Activated CD8-positive, alpha-beta memory T cell treated with anti-CD3 and anti-CD28 coated beads for 36 hours (primary cell): ENCODE measurements at regions not wholly inside any gene's neighbourhood (a gene's known extent, or its start where the extent isn't known, plus 50 kb on each side); places are given as distances from the start of the nearest gene placed in this dataset.

Source experiments
- CTCF ChIA-PET: fragments of 350-600 bp; sonication (Branson Sonifier 250); formaldehyde crosslinking; loops from one replicate; lab custom pipeline; 2021; ENCODE audit warnings: antibody characterized with exemption; lab: Charles Lee
- POLR2A ChIA-PET: fragments of 350-600 bp; sonication (Branson Sonifier 250); formaldehyde crosslinking; loops from one replicate; lab custom pipeline; 2021; ENCODE audit warnings: antibody characterized with exemption; lab: Charles Lee

DNA sequence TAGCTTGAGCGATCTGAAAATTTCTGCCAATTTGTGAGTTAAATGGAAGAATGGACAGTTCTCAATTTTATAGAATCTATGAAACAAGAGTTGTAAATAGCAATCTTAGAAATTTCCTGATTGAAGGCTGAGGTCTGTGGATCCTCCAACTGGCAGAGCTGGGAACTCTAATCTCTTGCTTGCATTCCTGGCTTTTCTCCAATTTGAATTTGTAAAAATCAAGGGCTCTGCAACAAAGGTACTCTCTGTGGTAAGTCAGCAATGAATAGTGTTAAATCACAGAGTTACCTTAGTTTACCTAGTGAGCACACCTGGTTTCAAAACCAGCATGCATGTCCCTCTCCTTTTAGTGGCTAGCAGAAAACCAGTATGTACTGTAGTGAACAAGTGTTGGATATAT lies 1070.5 kb downstream of the TDRD15 start:
- CTCF ChIA-PET: no interaction called here
- POLR2A ChIA-PET: no interaction called here

DNA sequence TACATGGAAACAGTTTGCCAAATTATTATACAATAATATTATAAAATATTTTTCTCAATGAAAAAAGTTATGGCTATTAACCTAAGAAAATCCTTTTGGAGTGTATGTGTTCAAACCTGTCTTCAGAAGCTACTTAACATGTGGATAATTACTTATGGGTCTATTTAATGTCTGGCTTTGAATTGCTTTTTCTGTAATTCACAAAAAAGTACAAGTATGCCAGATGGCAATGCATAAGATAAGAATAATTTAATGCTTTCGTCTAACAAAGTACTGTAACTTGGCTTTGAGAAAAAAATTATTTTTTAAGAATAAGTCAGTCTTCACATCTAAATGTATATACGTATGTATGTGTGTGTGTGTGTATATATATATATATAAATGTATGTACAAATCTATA lies 1073.0 kb downstream of the TDRD15 start:
- POLR2A ChIA-PET: no interaction called here
- CTCF ChIA-PET: no interaction called here

DNA sequence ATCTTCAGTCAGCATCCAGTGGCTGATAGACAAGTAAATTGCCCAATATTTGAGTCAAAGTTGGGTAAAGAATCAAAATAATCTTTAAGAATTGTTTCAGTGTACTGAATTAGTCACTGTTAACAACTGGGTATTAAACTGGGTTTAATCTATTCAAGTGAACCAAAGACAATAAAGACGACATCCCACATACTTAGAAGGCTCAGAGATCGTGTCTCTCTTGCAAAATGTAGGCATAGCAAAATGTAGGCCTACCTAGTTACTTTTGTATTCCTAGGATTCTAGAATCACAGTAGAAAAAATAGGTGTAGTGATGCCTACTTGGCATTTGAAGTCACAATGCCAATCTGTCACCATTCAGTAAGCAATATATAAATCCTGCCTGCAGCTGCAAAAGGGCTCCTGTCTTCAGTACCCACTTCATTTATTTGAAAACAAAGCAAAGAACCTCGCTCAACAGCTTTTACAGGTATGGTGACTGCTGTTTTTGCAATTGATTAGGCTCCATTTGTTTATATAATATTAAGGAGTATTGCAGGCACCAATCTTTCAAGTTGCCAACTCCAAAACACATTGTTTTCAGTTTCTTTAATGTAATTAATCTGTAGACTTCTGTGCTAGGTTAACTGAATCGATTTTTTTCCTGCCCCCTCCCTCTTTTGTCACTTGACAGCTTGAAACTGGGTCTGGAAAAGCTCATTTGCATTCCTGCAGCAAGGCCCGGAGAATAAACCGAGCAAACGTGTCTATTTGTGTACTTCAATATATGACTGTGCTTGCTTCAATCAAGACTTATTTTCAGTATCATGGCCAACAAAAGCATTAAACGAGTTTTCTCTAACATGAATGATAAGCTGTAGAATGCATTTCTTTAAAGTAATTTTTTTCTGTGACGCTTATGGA lies 1074.9 kb downstream of the TDRD15 start:
- ChIA-PET CTCF (no interaction called here), POLR2A (no interaction called here)

GRCh38 chr2:22199994-22200393 lies 1076.2 kb downstream of the TDRD15 start:
- ChIA-PET CTCF (no interaction called here), POLR2A (no interaction called here)

DNA sequence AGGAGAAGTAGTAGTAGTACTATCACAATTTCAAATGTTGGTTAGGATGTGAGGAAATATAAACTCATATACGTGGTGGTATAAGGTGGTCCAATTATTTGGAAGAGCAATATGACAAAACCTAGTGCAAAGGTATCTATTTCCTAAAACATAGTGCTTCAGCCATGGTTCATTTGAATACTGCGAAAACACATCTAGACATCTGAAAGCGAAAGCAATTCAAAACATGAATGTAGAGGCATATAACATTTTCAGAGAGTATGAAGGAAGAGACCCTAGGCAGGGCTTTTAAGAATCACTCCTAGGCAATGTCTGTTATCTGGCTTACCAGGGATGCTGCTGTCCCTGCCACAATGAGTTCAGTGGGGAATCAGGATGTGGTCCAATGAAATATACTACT lies 1085.8 kb downstream of the TDRD15 start:
- POLR2A ChIA-PET: no interaction called here
- CTCF ChIA-PET: no interaction called here

- ChIA-PET CTCF (no interaction called here), POLR2A (no interaction called here)
Measured at GRCh38 chr2:22213237-22213636, 1089.5 kb downstream of the TDRD15 start.

- ChIA-PET CTCF (no interaction called here), POLR2A (no interaction called here)
Measured at GRCh38 chr2:22215517-22215916, 1091.7 kb downstream of the TDRD15 start.

GRCh38 chr2:22217881-22218280 lies 1094.1 kb downstream of the TDRD15 start:
- CTCF ChIA-PET: no interaction called here
- POLR2A ChIA-PET: no interaction called here

DNA sequence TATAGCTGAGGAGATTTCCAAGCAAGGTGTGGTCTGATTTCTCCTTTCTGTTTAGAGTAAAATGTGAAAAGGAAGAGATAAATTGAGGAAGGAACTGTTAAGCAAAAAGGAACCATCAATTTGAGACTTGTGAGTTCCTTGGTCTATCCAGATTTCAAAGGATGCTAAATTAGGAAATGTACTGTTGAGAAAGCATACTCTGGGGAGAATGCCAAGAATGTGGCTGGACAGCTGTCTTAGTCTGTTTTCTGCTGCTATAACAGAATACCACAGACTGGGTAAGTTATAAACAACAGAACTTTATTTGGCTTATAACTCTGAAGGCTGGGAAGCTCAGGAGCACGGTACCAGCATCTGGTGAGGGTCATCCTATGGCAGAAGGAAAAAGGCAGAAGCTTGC lies 1097.2 kb downstream of the TDRD15 start:
- POLR2A ChIA-PET: no interaction called here
- CTCF ChIA-PET: no interaction called here

DNA sequence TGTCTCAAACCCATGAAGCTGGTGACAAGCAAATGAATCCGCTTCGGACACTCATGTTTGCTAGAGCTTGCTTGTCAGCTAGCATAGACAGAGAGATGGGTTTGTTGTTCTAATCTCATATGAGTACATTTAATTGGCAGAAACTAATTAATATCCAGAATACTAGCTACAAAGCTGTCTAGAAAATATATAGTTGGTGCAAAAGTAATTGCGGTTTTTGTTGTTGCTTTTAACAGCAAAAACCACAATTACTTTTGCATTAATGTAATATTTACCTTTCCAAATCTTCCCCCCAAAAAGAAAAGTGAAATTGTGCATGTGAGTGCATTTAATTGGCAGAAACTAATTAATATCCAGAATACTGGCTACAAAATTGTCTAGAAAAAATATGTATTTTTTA lies 1115.2 kb downstream of the TDRD15 start:
- POLR2A ChIA-PET: no interaction called here
- CTCF ChIA-PET: no interaction called here

DNA sequence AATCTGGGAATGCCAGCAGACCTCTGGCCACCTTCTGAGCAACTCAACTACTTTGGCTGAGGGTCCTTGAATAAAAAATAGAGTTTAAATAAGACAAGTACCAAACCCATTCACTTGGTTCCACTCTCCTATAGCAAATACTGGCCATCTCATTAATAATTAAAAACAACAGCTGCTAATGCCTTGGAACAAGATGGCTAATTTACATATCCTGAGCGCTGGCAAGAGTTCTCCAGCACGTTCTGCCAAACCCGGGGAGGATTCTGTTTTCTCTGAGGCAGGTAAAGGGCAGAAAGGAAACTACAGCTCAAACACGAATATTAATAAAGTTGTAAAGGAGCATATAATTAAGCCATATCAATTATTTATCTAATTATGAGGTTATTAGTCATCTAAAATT lies 1123.7 kb downstream of the TDRD15 start:
- POLR2A ChIA-PET: no interaction called here
- CTCF ChIA-PET: no interaction called here

DNA sequence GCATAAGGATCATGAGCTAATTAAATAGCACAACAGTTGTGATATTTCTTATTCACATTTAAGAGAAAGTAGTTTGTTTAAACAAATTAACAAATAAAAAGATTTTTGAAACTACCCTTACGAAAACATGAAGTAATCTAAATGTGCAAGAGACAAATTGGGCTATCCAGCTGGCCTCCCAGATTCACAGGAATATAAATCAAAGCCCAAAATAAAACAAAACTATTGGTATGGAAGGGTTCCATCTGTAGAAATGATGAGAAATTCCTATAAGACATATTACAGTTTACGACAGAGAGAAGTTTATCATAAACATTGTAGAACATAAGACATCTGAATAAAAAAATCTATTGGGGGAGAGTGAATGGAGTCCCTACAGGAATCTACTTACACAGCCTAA lies 1125.1 kb downstream of the TDRD15 start:
- ChIA-PET POLR2A (no interaction called here), CTCF (no interaction called here)

- ChIA-PET CTCF (no interaction called here), POLR2A (no interaction called here)
Measured at GRCh38 chr2:22253171-22253570, 1129.4 kb downstream of the TDRD15 start.

DNA sequence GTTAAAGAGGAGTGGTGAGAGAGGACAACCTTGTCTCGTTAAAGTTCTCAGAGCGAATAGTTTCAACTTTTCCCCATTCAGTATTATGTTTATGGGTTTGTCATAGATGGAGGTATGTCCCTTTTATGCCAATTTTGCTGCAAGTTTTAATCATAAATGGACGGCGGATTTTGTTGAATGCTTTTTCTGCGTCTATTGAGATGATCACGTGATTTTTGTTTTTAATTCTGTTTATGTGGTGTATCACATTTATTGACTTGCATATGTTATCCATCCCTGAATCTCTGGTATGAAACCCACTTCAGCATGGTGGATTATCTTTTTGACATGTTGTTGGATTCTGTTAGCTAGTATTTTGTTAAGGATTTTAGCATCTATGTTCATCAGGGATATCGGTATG lies 1123.8 kb upstream of the KLHL29 start:
- ChIA-PET POLR2A (no interaction called here), CTCF (no interaction called here)

GRCh38 chr2:22270341-22270740 lies 1114.6 kb upstream of the KLHL29 start:
- ChIA-PET CTCF (no interaction called here), POLR2A (no interaction called here)

GRCh38 chr2:22273853-22274252 lies 1111.1 kb upstream of the KLHL29 start:
- POLR2A ChIA-PET: no interaction called here

DNA sequence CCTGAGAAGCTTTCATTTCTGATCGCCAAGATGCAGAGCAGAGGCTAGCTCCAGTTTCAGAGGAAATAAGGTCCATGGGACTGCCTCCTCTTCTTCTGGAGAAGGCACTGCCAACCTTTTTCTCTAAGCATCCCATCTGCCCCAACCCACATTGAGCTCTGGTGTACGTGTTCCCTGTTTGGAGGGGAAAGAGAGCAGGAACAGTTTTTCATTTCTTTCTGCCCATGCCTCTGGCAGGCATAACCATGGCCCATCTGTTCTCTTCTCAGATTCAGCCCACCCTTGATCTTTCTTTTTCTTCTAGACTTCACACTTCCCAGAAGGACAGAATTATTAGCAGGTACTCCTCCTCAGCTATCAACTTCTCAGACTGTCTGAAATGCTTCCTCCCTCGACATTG lies 1110.3 kb upstream of the KLHL29 start:
- POLR2A ChIA-PET: no interaction called here
- CTCF ChIA-PET: no interaction called here

More at GRCh38 chr2:22273853-22274252, 1111.1 kb upstream of the KLHL29 start:
- CTCF ChIA-PET: no interaction called here

- ChIA-PET POLR2A (no interaction called here), CTCF (no interaction called here)
Measured at GRCh38 chr2:22276696-22277095, 1108.3 kb upstream of the KLHL29 start.

GRCh38 chr2:22279541-22279940 lies 1105.4 kb upstream of the KLHL29 start:
- POLR2A ChIA-PET: no interaction called here
- CTCF ChIA-PET: no interaction called here

DNA sequence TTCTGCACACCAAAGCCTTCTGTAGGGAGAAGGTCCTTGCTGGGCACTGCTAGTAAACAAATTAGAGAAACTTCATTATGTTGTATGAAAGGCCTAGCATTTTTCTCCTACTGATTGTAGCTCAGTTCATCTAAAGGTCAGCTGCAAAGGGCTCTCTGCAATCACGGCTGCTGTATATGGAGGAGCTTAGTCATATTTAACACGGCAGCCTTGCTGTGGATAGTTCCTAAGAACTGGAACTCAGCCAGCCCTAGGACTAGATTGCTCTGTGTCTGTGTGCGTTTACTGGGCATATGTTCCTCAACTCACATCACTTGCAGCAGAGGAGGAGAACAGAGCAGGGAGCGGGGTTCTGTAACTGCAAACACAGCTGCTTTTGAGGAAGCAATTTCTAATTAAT lies 1103.9 kb upstream of the KLHL29 start:
- POLR2A ChIA-PET: no interaction called here
- CTCF ChIA-PET: no interaction called here

GRCh38 chr2:22282220-22282619 lies 1102.8 kb upstream of the KLHL29 start:
- CTCF ChIA-PET: no interaction called here
- POLR2A ChIA-PET: no interaction called here

- ChIA-PET POLR2A (no interaction called here), CTCF (no interaction called here)
Measured at GRCh38 chr2:22282916-22283315, 1102.1 kb upstream of the KLHL29 start.
